Caco-2 (cell line): ENCODE measurements at regions not wholly inside any gene's neighbourhood (a gene's known extent, or its start where the extent isn't known, plus 50 kb on each side); places are given as distances from the start of the nearest gene placed in this dataset.

ENCODE experiments used
- BruUV-seq: library from RNA; stranded (reverse); fragments of 400-500 nt; replicated peaks from 2 replicates; lab custom pipeline; 2021; lab: Mats Ljungman, UMichigan
- CTCF ChIA-PET: fragments of 300-600 bp; sonication (Branson Sonifier 250); formaldehyde crosslinking; loops from one replicate; lab custom pipeline; 2022; ENCODE audit warnings: antibody characterized with exemption; lab: Charles Lee
- POLR2A ChIA-PET: fragments of 300-600 bp; sonication (Branson Sonifier 250); formaldehyde crosslinking; loops from one replicate; lab custom pipeline; 2022; ENCODE audit warnings: antibody characterized with exemption; lab: Charles Lee
- DNase-seq, 2 experiments: peaks; one replicate each; pipeline versions ENCODE4 v3.0.0 to v3.0.0-alpha.2; 2020 to 2022
- H3K27me3 ChIP-seq: replicated peaks from 2 replicates; pipeline ENCODE4 v1.6.0; 2011; ENCODE audit warnings: low read length; ENCODE audit not compliant: control insufficient read depth, insufficient read depth
- H3K36me3 ChIP-seq: 2 replicates; pipeline ENCODE4 v1.5.1; 2011; ENCODE audit warnings: low read length; ENCODE audit not compliant: control insufficient read depth, insufficient read depth
- H3K4me1 ChIP-seq: fragments of 250-450 bp; sonication (Bioruptor Pico); 2 replicates; pipeline ENCODE4 v1.5.1; 2020; ENCODE audit warnings: mild to moderate bottlenecking
- H3K4me3 ChIP-seq: 2 replicates; pipeline ENCODE4 v1.5.1; 2011; ENCODE audit warnings: low read depth, mild to moderate bottlenecking, control low read depth, low read length
- H3K9me3 ChIP-seq: fragments of 250-450 bp; sonication (Bioruptor Pico); 2 replicates; pipeline ENCODE4 v1.5.1; 2020; ENCODE audit warnings: mild to moderate bottlenecking, moderate library complexity
- H3K27ac Mint-ChIP-seq: one replicate; pipeline ENCODE4 v1.8.0; 2022; ENCODE audit warnings: mixed read lengths; ENCODE audit not compliant: unreplicated experiment
- H3K27me3 Mint-ChIP-seq: one replicate; pipeline ENCODE4 v1.8.0; 2022; ENCODE audit warnings: mixed read lengths; ENCODE audit not compliant: insufficient read depth, unreplicated experiment
- H3K36me3 Mint-ChIP-seq: one replicate; pipeline ENCODE4 v1.8.0; 2022; ENCODE audit warnings: mild to moderate bottlenecking, mixed read lengths; ENCODE audit not compliant: insufficient read depth, unreplicated experiment
- H3K4me1 Mint-ChIP-seq: one replicate; pipeline ENCODE4 v1.8.0; 2022; ENCODE audit warnings: low read depth, mixed read lengths; ENCODE audit not compliant: unreplicated experiment
- H3K4me3 Mint-ChIP-seq: one replicate; pipeline ENCODE4 v1.8.0; 2022; ENCODE audit warnings: mild to moderate bottlenecking, moderate library complexity, mixed read lengths; ENCODE audit not compliant: unreplicated experiment
- H3K9me3 Mint-ChIP-seq: one replicate; pipeline ENCODE4 v1.8.0; 2022; ENCODE audit warnings: mixed read lengths; ENCODE audit not compliant: unreplicated experiment
- intact Hi-C: fragments of 100-400 bp; cut with micrococcal nuclease; formaldehyde crosslinking; loops from one replicate; pipeline ENCODE4 v1.10.0; 2022; ENCODE audit not compliant: unreplicated experiment
- TF ChIP-seq, protein P1 (sequence below), 2 experiments: fragments of 200-600 bp in 1 of 2; IDR thresholded peaks; 1 replicate in 1 of 2; 2 replicates in 1 of 2; pipeline versions ENCODE4 v1.5.1 to v1.8.0; 2011 to 2022; ENCODE audit warnings: antibody characterized with exemption in 1 of 2, control low read depth in 1 of 2, inconsistent platforms in 1 of 2, low read depth in 1 of 2, low read length in 1 of 2, mild to moderate bottlenecking in 1 of 2, moderate library complexity in 1 of 2; ENCODE audit not compliant: insufficient read depth in 1 of 2, severe bottlenecking in 1 of 2, unreplicated experiment in 1 of 2

GRCh38 chr13:105193026-105193425 is 1342.4 kb downstream of the EFNB2 start:
- H3K4me3 ChIP-seq = no peak overlapping the region
- ChIA-PET CTCF (interaction anchor here (1.0 kb wide), 1 partner anchor 9 kb away, joined by 3 read pairs; no protein-coding TSS in a partner anchor), POLR2A (no interaction called here)
- H3K4me1 Mint-ChIP-seq = peaks cover 7% of the 10 kb centered on the region
- no peak for DNase-seq
- no peaks in the 10 kb centered on the region for H3K4me1 ChIP-seq
- intact Hi-C loops = no loop called here
- no peaks in the 10 kb centered on the region for H3K36me3 Mint-ChIP-seq
- H3K27ac Mint-ChIP-seq = no peak overlapping the region
- TF ChIP-seq, protein P1, sequence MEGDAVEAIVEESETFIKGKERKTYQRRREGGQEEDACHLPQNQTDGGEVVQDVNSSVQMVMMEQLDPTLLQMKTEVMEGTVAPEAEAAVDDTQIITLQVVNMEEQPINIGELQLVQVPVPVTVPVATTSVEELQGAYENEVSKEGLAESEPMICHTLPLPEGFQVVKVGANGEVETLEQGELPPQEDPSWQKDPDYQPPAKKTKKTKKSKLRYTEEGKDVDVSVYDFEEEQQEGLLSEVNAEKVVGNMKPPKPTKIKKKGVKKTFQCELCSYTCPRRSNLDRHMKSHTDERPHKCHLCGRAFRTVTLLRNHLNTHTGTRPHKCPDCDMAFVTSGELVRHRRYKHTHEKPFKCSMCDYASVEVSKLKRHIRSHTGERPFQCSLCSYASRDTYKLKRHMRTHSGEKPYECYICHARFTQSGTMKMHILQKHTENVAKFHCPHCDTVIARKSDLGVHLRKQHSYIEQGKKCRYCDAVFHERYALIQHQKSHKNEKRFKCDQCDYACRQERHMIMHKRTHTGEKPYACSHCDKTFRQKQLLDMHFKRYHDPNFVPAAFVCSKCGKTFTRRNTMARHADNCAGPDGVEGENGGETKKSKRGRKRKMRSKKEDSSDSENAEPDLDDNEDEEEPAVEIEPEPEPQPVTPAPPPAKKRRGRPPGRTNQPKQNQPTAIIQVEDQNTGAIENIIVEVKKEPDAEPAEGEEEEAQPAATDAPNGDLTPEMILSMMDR (IDR thresholded peaks at IDR 0.05; ENCODE audit: insufficient read depth in 1 of 2, low read depth in 1 of 2, low read length in 1 of 2, severe bottlenecking in 1 of 2, unreplicated experiment in 1 of 2) = no peak
- H3K9me3 Mint-ChIP-seq = no peaks in the 10 kb centered on the region
- no peaks in the 10 kb centered on the region for H3K36me3 ChIP-seq
- no peaks in the 10 kb centered on the region for H3K9me3 ChIP-seq
- no peaks in the 10 kb centered on the region for H3K27me3 ChIP-seq
- H3K4me3 Mint-ChIP-seq = no peak overlapping the region
- BruUV-seq = no TSS peak
- peaks cover 8% of the 10 kb centered on the region for H3K27me3 Mint-ChIP-seq

DNA sequence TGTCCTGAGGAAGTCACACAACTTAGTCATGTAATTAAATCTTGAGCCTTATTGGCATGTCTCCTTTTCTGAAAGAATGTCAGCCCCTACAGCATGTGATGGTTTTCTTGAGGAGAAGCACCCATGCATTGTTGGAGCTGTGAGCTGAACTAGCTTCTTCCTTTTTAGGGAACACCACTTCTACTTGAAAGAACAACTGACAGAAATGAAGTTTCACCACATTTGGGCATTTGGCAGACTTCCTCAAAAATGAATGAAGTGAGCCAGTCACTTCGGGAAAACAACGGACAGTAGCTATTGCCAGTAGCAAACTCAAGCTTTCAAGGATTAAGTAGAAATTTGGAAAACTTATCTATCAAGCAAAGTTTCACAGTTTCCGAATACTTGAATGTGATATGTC is 1351.3 kb downstream of the EFNB2 start:
- Histone ChIP-seq H3K27me3 (no peaks in the 10 kb centered on the region), H3K4me3 (no peak overlapping the region), H3K4me1 (no peaks in the 10 kb centered on the region), H3K9me3 (no peaks in the 10 kb centered on the region), H3K36me3 (no peaks in the 10 kb centered on the region)
- H3K4me1 Mint-ChIP-seq = no peaks in the 10 kb centered on the region
- H3K36me3 Mint-ChIP-seq = no peaks in the 10 kb centered on the region
- peaks cover 2% of the 10 kb centered on the region for H3K27me3 Mint-ChIP-seq
- no TSS peak for BruUV-seq
- intact Hi-C loops = no loop called here
- CTCF ChIA-PET = no interaction called here
- H3K27ac Mint-ChIP-seq = no peak overlapping the region
- H3K9me3 Mint-ChIP-seq = no peaks in the 10 kb centered on the region
- DNase-seq = no peak
- POLR2A ChIA-PET = no interaction called here
- no peak overlapping the region for H3K4me3 Mint-ChIP-seq
- TF ChIP-seq, protein P1 (IDR thresholded peaks at IDR 0.05; ENCODE audit: insufficient read depth in 1 of 2, low read depth in 1 of 2, low read length in 1 of 2, severe bottlenecking in 1 of 2, unreplicated experiment in 1 of 2) = no peak

DNA sequence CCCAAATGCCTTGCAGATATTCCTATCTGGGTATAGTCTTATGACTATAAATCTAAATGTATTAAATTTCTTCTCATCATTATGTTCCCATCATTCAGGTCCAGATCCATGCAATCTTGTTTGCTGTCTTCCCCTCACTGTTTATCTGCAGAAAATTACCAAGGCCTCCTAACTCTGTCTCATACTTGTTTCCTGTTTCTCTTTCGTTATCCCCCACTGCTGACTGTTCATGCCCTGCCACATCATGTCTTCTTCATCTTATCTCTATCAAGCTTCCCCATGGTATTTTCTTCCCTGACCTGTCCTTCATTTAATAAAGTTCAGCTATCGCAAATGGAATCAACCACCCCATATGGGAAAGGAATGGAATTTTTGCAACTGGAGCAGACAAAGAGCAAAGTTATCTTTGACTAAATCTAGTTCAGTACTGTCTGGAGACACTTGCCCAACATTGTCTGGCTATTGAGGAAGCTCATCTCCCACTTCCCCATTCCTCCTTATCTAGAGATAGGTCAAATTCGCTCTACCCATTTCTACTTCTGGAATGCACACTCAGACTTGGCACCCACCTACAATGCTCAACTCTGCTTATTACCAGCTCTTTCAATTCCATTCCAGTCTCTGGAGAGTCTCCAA is 1358.1 kb downstream of the EFNB2 start:
- TF ChIP-seq, protein P1 (IDR thresholded peaks at IDR 0.05; ENCODE audit: insufficient read depth in 1 of 2, low read depth in 1 of 2, low read length in 1 of 2, severe bottlenecking in 1 of 2, unreplicated experiment in 1 of 2) = no peak
- intact Hi-C loops = no loop called here
- Mint-ChIP-seq H3K9me3 (no peaks in the 10 kb centered on the region), H3K27me3 (peaks cover 5% of the 10 kb centered on the region), H3K27ac (no peak overlapping the region), H3K4me1 (no peaks in the 10 kb centered on the region), H3K36me3 (no peaks in the 10 kb centered on the region), H3K4me3 (no peak overlapping the region)
- Histone ChIP-seq H3K9me3 (no peaks in the 10 kb centered on the region), H3K4me1 (no peaks in the 10 kb centered on the region), H3K36me3 (no peaks in the 10 kb centered on the region), H3K4me3 (no peak overlapping the region), H3K27me3 (no peaks in the 10 kb centered on the region)
- POLR2A ChIA-PET = no interaction called here
- no TSS peak for BruUV-seq
- no peak for DNase-seq
- CTCF ChIA-PET = no interaction called here
